ENCODE measurements at regions not wholly inside any gene's neighbourhood (a gene's known extent, or its start where the extent isn't known, plus 50 kb on each side); places are given as distances from the start of the nearest gene placed in this dataset.

DNA sequence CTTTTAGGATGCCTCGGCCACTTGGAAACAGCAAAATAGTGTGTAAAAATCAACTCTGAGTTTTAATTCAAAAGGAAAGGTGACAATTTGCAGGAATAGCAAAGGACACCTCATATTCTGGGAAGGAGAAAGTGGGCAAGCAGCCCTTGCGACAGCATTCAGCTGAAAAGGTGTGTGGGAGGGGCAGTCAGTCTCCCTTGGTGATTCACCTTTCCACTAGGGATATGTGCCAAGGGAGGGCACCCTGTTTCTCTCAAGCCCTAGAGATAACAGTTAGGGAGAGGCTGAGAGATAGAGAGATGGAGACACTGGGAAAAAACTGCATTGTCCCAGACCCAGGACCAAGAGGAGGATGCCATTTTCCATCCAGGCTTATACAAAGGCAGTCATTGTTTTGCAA, 228.1 kb downstream of the EPM2A start:
- TF ChIP-seq, protein P1, sequence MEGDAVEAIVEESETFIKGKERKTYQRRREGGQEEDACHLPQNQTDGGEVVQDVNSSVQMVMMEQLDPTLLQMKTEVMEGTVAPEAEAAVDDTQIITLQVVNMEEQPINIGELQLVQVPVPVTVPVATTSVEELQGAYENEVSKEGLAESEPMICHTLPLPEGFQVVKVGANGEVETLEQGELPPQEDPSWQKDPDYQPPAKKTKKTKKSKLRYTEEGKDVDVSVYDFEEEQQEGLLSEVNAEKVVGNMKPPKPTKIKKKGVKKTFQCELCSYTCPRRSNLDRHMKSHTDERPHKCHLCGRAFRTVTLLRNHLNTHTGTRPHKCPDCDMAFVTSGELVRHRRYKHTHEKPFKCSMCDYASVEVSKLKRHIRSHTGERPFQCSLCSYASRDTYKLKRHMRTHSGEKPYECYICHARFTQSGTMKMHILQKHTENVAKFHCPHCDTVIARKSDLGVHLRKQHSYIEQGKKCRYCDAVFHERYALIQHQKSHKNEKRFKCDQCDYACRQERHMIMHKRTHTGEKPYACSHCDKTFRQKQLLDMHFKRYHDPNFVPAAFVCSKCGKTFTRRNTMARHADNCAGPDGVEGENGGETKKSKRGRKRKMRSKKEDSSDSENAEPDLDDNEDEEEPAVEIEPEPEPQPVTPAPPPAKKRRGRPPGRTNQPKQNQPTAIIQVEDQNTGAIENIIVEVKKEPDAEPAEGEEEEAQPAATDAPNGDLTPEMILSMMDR (IDR thresholded peaks at IDR 0.05): no peak
- TF ChIP-seq ZFX (IDR thresholded peaks at IDR 0.05; ENCODE audit: borderline replicate concordance): no peak

Measured in 22Rv1 (cell line).